ENCODE measurements at regions not wholly inside any gene's neighbourhood (a gene's known extent, or its start where the extent isn't known, plus 50 kb on each side); places are given as distances from the start of the nearest gene placed in this dataset. TPM values are rescaled to one million over a fixed set of nuclear protein-coding genes. Genes with fewer than 3 reads are reported as not detected.

- no peak overlapping the region for H3K27ac ChIP-seq
- H3K4me1 ChIP-seq = no peaks in the 10 kb centered on the region
- H3K27me3 ChIP-seq = no peaks in the 10 kb centered on the region
- intact Hi-C loops (cut with DNase I; ENCODE audit: low total_unique reads) = no loop called here
- H3K36me3 ChIP-seq = no peaks in the 10 kb centered on the region
- H3K4me3 ChIP-seq = no peak overlapping the region
- no peak for DNase-seq
- H3K9me3 ChIP-seq = peaks cover 0 to 3% of the 10 kb centered on the region in 2 donors
- TF ChIP-seq CTCF (IDR thresholded peaks at IDR 0.05) (no peak), POLR2A (IDR thresholded peaks at IDR 0.05) (no peak)
Measured at GRCh38 chr6:8494730-8495129, 59.4 kb upstream of the SLC35B3 start.

GRCh38 chr6:8492536-8493133 is 57.3 kb upstream of the SLC35B3 start:
- Histone ChIP-seq H3K27ac (no peak overlapping the region), H3K4me1 (no peaks in the 10 kb centered on the region), H3K4me3 (no peak overlapping the region), H3K36me3 (no peaks in the 10 kb centered on the region), H3K9me3 (peaks cover 0 to 3% of the 10 kb centered on the region in 2 donors), H3K27me3 (no peaks in the 10 kb centered on the region)
- TF ChIP-seq POLR2A (IDR thresholded peaks at IDR 0.05) = no peak
- no peak for TF ChIP-seq CTCF (IDR thresholded peaks at IDR 0.05)
- intact Hi-C loops (cut with DNase I; ENCODE audit: low total_unique reads) = no loop called here
- DNase-seq = no peak

Small RNA genes lying in the stretch of these regions (small RNA-seq; reads per million reads assigned to genes)
- gene RF02101 (not detected), gene RNU6ATAC21P (not detected)

Data from uterus (tissue), 3 donors.